Fibroblast of mammary gland (primary cell): ENCODE measurements at regions not wholly inside any gene's neighbourhood (a gene's known extent, or its start where the extent isn't known, plus 50 kb on each side); places are given as distances from the start of the nearest gene placed in this dataset.

Experiments
- DNase-seq: peaks from one replicate; pipeline ENCODE4 v3.0.0-alpha.2; 2010; ENCODE audit warnings: low read depth
- H3K4me3 ChIP-seq: 2 replicates; pipeline ENCODE4 v1.5.1; 2011; ENCODE audit warnings: low read depth, mild to moderate bottlenecking, low read length, moderate library complexity; ENCODE audit not compliant: control insufficient read depth
- TF ChIP-seq, protein P1 (sequence below): conservative IDR thresholded peaks from 2 replicates; pipeline ENCODE4 v1.5.1; 2011; ENCODE audit warnings: low read depth, low read length, inconsistent platforms; ENCODE audit not compliant: control insufficient read depth, insufficient read depth

DNA sequence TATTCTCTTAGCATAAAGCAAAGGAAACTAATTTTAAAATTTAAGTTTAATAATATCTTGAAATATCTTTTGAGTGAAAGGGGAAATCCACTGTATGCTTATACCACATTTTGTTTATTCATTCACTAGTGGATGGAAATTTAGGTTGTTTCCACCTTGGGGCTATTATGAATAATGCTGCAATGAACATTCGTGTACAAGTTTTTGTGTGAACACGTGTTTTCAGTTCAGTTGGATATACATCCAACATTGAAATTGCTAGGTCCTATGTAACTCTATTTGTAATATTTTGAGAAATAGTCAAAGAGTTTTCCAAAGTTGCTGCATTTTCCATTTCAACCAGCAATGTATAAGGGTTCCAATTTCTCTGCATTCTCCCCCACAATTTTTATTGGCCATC lies 83.7 kb upstream of the ETV6 start:
- TF ChIP-seq, protein P1, sequence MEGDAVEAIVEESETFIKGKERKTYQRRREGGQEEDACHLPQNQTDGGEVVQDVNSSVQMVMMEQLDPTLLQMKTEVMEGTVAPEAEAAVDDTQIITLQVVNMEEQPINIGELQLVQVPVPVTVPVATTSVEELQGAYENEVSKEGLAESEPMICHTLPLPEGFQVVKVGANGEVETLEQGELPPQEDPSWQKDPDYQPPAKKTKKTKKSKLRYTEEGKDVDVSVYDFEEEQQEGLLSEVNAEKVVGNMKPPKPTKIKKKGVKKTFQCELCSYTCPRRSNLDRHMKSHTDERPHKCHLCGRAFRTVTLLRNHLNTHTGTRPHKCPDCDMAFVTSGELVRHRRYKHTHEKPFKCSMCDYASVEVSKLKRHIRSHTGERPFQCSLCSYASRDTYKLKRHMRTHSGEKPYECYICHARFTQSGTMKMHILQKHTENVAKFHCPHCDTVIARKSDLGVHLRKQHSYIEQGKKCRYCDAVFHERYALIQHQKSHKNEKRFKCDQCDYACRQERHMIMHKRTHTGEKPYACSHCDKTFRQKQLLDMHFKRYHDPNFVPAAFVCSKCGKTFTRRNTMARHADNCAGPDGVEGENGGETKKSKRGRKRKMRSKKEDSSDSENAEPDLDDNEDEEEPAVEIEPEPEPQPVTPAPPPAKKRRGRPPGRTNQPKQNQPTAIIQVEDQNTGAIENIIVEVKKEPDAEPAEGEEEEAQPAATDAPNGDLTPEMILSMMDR = no peak
- no peak for DNase-seq
- H3K4me3 ChIP-seq = no peak overlapping the region

DNA sequence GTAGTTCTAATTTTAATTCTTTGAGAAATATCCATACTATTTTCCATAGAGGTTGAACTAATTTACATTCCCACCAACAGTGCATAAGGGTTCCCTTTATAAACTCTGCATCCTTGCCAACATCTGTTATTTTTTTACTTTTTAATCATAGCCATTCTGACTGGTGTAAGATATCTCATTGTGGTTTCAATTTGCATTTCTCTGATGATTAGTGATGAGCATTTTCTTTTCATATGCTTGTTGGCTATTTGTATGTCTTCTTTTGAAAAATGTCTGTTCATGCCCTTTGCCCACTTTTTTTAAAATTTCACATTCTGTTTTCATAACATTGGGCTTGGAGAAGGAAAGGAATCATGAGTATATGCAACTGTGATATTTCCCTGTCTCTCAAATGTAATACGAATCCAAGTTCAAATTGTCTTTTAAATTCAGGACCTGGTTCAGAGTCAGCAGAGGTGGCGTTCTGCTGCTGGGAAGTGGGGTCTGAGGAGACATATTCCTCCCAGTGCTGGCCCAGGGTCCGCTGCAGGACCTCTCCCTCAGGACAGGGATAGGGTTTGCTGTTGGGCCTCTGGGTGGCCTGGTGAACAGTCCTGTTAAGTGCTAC lies 81.2 kb upstream of the ETV6 start:
- no peak overlapping the region for H3K4me3 ChIP-seq
- TF ChIP-seq, protein P1 = no peak
- DNase-seq = no peak

DNA sequence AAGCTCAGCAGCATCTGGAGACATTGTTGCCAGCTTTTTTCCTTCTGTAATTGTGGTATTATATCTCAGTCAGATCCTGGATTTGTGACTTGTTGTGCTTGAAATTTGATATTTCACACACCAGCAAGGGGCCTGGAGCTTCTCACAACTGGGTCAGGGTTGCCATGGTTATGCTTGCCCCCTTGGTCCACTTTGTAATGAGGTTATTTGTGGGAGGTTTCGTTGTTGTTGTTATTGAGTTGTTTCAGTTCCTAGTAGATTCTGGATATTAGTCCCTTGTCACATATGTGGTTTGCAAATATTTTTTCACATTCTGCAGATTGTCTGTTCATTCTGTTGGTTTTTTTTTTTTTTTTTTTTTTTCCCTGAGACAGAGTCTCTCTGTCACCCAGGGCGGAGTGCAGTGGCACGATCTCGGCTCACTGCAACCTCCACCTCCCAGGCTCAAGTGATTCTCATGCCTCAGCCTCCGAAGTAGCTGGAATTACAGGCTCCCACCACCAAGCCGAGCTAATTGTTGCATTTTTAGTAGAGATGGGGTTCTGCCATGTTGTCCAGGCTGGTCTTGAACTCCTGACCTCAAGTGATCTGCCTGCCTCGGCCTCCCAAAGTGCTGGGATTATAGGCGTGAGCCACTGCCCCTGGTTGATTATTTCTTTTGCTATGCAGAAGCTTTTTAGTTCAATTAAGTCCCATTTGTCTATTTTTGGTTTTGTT lies 80.6 kb upstream of the ETV6 start:
- no peak for DNase-seq
- H3K4me3 ChIP-seq = no peak overlapping the region
- TF ChIP-seq, protein P1 = no peak

DNA sequence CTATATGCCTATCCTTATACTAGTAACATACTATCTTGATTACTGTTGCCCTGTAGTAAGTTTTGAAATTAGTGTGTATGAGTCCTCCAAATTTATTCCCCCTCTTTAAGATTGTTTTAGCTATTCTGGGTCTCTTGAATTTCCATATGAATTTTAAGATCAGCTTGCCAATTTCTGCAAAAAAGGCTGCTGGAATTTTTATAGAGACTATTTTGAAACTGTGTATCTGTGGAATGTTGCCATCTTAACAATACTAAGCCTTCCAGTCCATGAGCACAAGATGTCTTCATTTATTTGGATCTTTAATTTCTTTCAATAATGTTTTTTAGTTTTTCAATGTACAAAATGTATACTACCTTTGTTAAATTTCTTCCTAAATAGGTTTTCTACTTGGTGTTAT lies 79.8 kb upstream of the ETV6 start:
- no peak for DNase-seq
- H3K4me3 ChIP-seq = no peak overlapping the region
- TF ChIP-seq, protein P1 = no peak

DNA sequence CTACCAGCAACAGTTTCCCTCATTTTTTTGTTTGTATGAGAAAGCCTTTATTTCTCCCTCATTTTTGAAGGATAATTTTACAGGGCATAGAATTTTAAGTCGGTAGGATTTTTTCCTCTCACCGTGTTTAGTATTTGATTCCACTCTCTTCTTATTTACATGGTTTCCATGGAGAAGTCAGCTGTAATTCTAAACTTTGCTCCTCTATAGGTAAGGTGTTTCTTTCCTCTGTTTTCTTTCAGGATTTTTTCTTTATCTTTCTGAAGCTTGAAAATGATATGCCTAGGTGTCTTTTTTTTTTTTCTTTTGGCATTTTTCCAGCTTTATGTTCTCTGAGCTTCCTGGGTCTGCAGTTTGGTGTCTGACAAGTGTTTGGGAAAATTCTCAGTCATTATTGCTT lies 75.6 kb upstream of the ETV6 start:
- TF ChIP-seq, protein P1 = no peak
- no peak overlapping the region for H3K4me3 ChIP-seq
- no peak for DNase-seq

DNA sequence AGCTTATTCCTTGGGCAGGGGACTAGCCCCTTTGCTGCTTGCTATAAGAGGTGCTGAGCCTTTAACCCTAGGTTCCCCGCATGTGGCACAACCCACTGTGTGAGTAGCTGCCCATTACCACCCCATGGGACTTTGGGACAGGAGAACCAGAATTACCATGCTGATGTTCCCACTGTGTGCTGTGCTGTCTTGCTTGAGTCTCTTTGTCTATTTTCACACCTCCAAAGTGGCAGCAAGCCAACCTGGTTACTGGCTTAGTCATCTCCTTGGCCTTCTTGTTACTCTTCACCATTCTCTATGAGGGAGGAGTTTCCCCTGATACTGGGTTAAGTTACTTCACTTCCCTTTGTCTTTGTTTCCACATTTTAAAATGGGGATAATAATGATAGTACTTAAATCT lies 73.4 kb upstream of the ETV6 start:
- peak; percentile 65 for DNase-seq
- TF ChIP-seq, protein P1 = no peak
- H3K4me3 ChIP-seq = no peak overlapping the region
